ENCODE measurements at regions not wholly inside any gene's neighbourhood (a gene's known extent, or its start where the extent isn't known, plus 50 kb on each side); places are given as distances from the start of the nearest gene placed in this dataset.

DNA sequence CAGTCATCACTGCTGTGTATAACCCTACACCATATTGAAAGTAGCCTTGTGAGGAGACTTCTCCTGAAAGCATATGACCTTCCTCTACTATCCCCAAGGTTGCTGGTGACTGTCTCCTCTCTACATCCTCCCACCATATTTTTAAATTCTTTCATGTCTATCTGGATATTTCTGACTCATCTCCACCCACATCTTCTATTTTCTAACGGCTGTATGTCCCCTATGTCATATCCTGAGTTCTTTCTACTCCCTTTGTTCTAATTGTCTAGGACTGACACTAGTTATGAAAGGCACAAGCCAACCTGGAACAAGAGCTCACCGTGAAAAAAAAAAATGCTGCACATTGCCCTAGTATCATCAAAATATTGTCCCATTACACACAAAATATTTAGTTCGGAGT is 218.3 kb upstream of the ZNF462 start:
- no peaks in the 10 kb centered on the region for H4K20me1 ChIP-seq (ENCODE audit: insufficient read depth)
- no peaks in the 10 kb centered on the region for H3F3A ChIP-seq (ENCODE audit: insufficient read depth, low read length, poor library complexity, severe bottlenecking)
- no peaks in the 10 kb centered on the region for H3K9me3 ChIP-seq (ENCODE audit: low read length)
- no peak overlapping the region for H3K9ac ChIP-seq (ENCODE audit: low read length)
- H3K9me2 ChIP-seq (ENCODE audit: insufficient read depth, low read length), result no peaks in the 10 kb centered on the region
- no peak overlapping the region for H3K4me3 ChIP-seq (ENCODE audit: low read length)
- H3K27ac ChIP-seq (ENCODE audit: low read length), result no peak overlapping the region
- H3K4me2 ChIP-seq (ENCODE audit: low read length), result no peak overlapping the region
- no peak overlapping the region for H2AFZ ChIP-seq (ENCODE audit: low read depth, low read length)
- no peaks in the 10 kb centered on the region for H3K79me2 ChIP-seq (replicated peaks; ENCODE audit: insufficient read depth, low read length)
- no peak for TF ChIP-seq EZH2 (IDR thresholded peaks at IDR 0.05; ENCODE audit: borderline replicate concordance, insufficient read depth, low read length, poor library complexity, severe bottlenecking)
- H3K27me3 ChIP-seq (ENCODE audit: insufficient read depth, low read depth, low read length), result no peaks in the 10 kb centered on the region
- H3K36me3 ChIP-seq (ENCODE audit: insufficient read depth, low read length), result no peaks in the 10 kb centered on the region

GRCh38 chr9:106648799-106649198 is 214.2 kb upstream of the ZNF462 start:
- H3K9ac ChIP-seq (ENCODE audit: low read length), result no peak overlapping the region
- H3K27me3 ChIP-seq (ENCODE audit: insufficient read depth, low read depth, low read length), result no peaks in the 10 kb centered on the region
- H3K4me3 ChIP-seq (ENCODE audit: low read length), result no peak overlapping the region
- no peaks in the 10 kb centered on the region for H3K9me3 ChIP-seq (ENCODE audit: low read length)
- no peak overlapping the region for H3K4me2 ChIP-seq (ENCODE audit: low read length)
- H3K9me2 ChIP-seq (ENCODE audit: insufficient read depth, low read length), result no peaks in the 10 kb centered on the region
- H3K79me2 ChIP-seq (replicated peaks; ENCODE audit: insufficient read depth, low read length), result no peaks in the 10 kb centered on the region
- H3F3A ChIP-seq (ENCODE audit: insufficient read depth, low read length, poor library complexity, severe bottlenecking), result no peaks in the 10 kb centered on the region
- no peak for TF ChIP-seq REST (IDR thresholded peaks at IDR 0.05; ENCODE audit: borderline replicate concordance)
- no peak for TF ChIP-seq SMC3 (conservative IDR thresholded peaks at IDR 0.05; ENCODE audit: poor library complexity)
- TF ChIP-seq RAD21 (conservative IDR thresholded peaks at IDR 0.05), result no peak
- no peak for TF ChIP-seq POLR2AphosphoS5 (IDR thresholded peaks at IDR 0.05)
- TF ChIP-seq, protein P1, sequence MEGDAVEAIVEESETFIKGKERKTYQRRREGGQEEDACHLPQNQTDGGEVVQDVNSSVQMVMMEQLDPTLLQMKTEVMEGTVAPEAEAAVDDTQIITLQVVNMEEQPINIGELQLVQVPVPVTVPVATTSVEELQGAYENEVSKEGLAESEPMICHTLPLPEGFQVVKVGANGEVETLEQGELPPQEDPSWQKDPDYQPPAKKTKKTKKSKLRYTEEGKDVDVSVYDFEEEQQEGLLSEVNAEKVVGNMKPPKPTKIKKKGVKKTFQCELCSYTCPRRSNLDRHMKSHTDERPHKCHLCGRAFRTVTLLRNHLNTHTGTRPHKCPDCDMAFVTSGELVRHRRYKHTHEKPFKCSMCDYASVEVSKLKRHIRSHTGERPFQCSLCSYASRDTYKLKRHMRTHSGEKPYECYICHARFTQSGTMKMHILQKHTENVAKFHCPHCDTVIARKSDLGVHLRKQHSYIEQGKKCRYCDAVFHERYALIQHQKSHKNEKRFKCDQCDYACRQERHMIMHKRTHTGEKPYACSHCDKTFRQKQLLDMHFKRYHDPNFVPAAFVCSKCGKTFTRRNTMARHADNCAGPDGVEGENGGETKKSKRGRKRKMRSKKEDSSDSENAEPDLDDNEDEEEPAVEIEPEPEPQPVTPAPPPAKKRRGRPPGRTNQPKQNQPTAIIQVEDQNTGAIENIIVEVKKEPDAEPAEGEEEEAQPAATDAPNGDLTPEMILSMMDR (IDR thresholded peaks at IDR 0.05; ENCODE audit: poor library complexity, severe bottlenecking), result no peak
- TF ChIP-seq EP300 (conservative IDR thresholded peaks at IDR 0.05; ENCODE audit: poor library complexity, severe bottlenecking), result no peak
- no peak for TF ChIP-seq TAF1 (IDR thresholded peaks at IDR 0.05; ENCODE audit: low read depth)
- no peaks in the 10 kb centered on the region for H3K36me3 ChIP-seq (ENCODE audit: insufficient read depth, low read length)
- no peaks in the 10 kb centered on the region for H4K20me1 ChIP-seq (ENCODE audit: insufficient read depth)
- H2AFZ ChIP-seq (ENCODE audit: low read depth, low read length), result no peak overlapping the region
- H3K27ac ChIP-seq (ENCODE audit: low read length), result no peak overlapping the region

- Histone ChIP-seq H3K27ac (ENCODE audit: low read length) (no peak overlapping the region), H3K9me3 (ENCODE audit: low read length) (no peaks in the 10 kb centered on the region), H3K79me2 (replicated peaks; ENCODE audit: insufficient read depth, low read length) (no peaks in the 10 kb centered on the region), H2AFZ (ENCODE audit: low read depth, low read length) (no peak overlapping the region), H3K4me2 (ENCODE audit: low read length) (no peak overlapping the region), H3K27me3 (ENCODE audit: insufficient read depth, low read depth, low read length) (no peaks in the 10 kb centered on the region), H3K36me3 (ENCODE audit: insufficient read depth, low read length) (no peaks in the 10 kb centered on the region), H3K4me3 (ENCODE audit: low read length) (no peak overlapping the region), H3K9me2 (ENCODE audit: insufficient read depth, low read length) (no peaks in the 10 kb centered on the region), H3K9ac (ENCODE audit: low read length) (no peak overlapping the region), H4K20me1 (ENCODE audit: insufficient read depth) (no peaks in the 10 kb centered on the region), H3F3A (ENCODE audit: insufficient read depth, low read length, poor library complexity, severe bottlenecking) (no peaks in the 10 kb centered on the region)
- TF ChIP-seq POLR2AphosphoS5 (IDR thresholded peaks at IDR 0.05) (no peak), TAF1 (IDR thresholded peaks at IDR 0.05; ENCODE audit: low read depth) (no peak), EP300 (conservative IDR thresholded peaks at IDR 0.05; ENCODE audit: poor library complexity, severe bottlenecking) (no peak), REST (IDR thresholded peaks at IDR 0.05; ENCODE audit: borderline replicate concordance) (no peak), EZH2 (IDR thresholded peaks at IDR 0.05; ENCODE audit: borderline replicate concordance, insufficient read depth, low read length, poor library complexity, severe bottlenecking) (no peak), RAD21 (conservative IDR thresholded peaks at IDR 0.05) (no peak), MXI1 (conservative IDR thresholded peaks at IDR 0.05; ENCODE audit: poor library complexity, severe bottlenecking) (no peak), SMC3 (conservative IDR thresholded peaks at IDR 0.05; ENCODE audit: poor library complexity) (no peak)
- TF ChIP-seq, protein P1 (IDR thresholded peaks at IDR 0.05; ENCODE audit: poor library complexity, severe bottlenecking), result no peak
Observed at GRCh38 chr9:106649664-106650063, 213.3 kb upstream of the ZNF462 start.

Measured in neural cell (in vitro differentiated cells).